ENCODE measurements at regions not wholly inside any gene's neighbourhood (a gene's known extent, or its start where the extent isn't known, plus 50 kb on each side); places are given as distances from the start of the nearest gene placed in this dataset.
A peak's percentile ranks its signal among the peaks of the same experiment; 100 is the strongest.

- H3K27ac Mint-ChIP-seq = peak overlapping the region in 1 of 3 experiments; percentile 46
- no peak overlapping the region for H3K4me3 Mint-ChIP-seq
- TF ChIP-seq CTCF (IDR thresholded peaks at IDR 0.05; ENCODE audit: unreplicated experiment in 3 of 3) = no peak
Observed at GRCh38 chr2:204078003-204078698, 141.6 kb downstream of the ICOS start.

GRCh38 chr2:204081487-204082425, 145.2 kb downstream of the ICOS start:
- Mint-ChIP-seq H3K4me1 (peaks cover 4% of the 10 kb centered on the region), H3K4me3 (no peak overlapping the region), H3K27me3 (ENCODE audit: low read depth) (no peaks in the 10 kb centered on the region), H3K36me3 (ENCODE audit: low read depth) (no peaks in the 10 kb centered on the region), H3K9me3 (no peaks in the 10 kb centered on the region), H3K27ac (no peak overlapping the region)
- TF ChIP-seq CTCF (IDR thresholded peaks at IDR 0.05; ENCODE audit: unreplicated experiment in 3 of 3) = no peak

More at GRCh38 chr2:204078003-204078698, 141.6 kb downstream of the ICOS start:
- Mint-ChIP-seq H3K36me3 (ENCODE audit: low read depth) (no peaks in the 10 kb centered on the region), H3K9me3 (no peaks in the 10 kb centered on the region), H3K4me1 (peaks cover 9% of the 10 kb centered on the region), H3K27me3 (ENCODE audit: low read depth) (no peaks in the 10 kb centered on the region)

- Mint-ChIP-seq H3K27me3 (ENCODE audit: low read depth) (no peaks in the 10 kb centered on the region), H3K36me3 (ENCODE audit: low read depth) (no peaks in the 10 kb centered on the region), H3K9me3 (no peaks in the 10 kb centered on the region), H3K4me3 (no peak overlapping the region), H3K4me1 (peaks cover 13% of the 10 kb centered on the region), H3K27ac (no peak overlapping the region)
- no peak for TF ChIP-seq CTCF (IDR thresholded peaks at IDR 0.05; ENCODE audit: unreplicated experiment in 3 of 3)
Observed at GRCh38 chr2:204086167-204086566, 149.6 kb downstream of the ICOS start.

GRCh38 chr2:204089105-204089504, 152.5 kb downstream of the ICOS start:
- H3K36me3 Mint-ChIP-seq (ENCODE audit: low read depth) = peaks cover 4% of the 10 kb centered on the region
- TF ChIP-seq CTCF (IDR thresholded peaks at IDR 0.05; ENCODE audit: unreplicated experiment in 3 of 3) = no peak
- H3K4me1 Mint-ChIP-seq = peaks cover 9% of the 10 kb centered on the region
- no peak overlapping the region for H3K4me3 Mint-ChIP-seq
- H3K27ac Mint-ChIP-seq = no peak overlapping the region
- H3K27me3 Mint-ChIP-seq (ENCODE audit: low read depth) = no peaks in the 10 kb centered on the region
- peaks cover 7% of the 10 kb centered on the region for H3K9me3 Mint-ChIP-seq

- Mint-ChIP-seq H3K27ac (no peak overlapping the region), H3K27me3 (ENCODE audit: low read depth) (no peaks in the 10 kb centered on the region), H3K36me3 (ENCODE audit: low read depth) (peaks cover 4% of the 10 kb centered on the region), H3K4me3 (no peak overlapping the region), H3K4me1 (peaks cover 9% of the 10 kb centered on the region), H3K9me3 (peaks cover 11% of the 10 kb centered on the region)
- TF ChIP-seq CTCF (IDR thresholded peaks at IDR 0.05; ENCODE audit: unreplicated experiment in 3 of 3) = no peak
Observed at GRCh38 chr2:204089574-204089973, 153.0 kb downstream of the ICOS start.

Measured in nephron (organoid).